HepG2 (cell line): ENCODE measurements at regions not wholly inside any gene's neighbourhood (a gene's known extent, or its start where the extent isn't known, plus 50 kb on each side); places are given as distances from the start of the nearest gene placed in this dataset.
A peak's percentile ranks its signal among the peaks of the same experiment; 100 is the strongest.
"Not testable (repeated sequence)": the region's sequence is repeated elsewhere in the genome, so short reads cannot be mapped to it uniquely, and the experiment has no call there.

Experiments used
- ATAC-seq: fragments of 200-7000 bp; cut with Tn5 transposase; 3 replicates; pipeline ENCODE4 v1.9.1; 2020; ENCODE audit warnings: mild to moderate bottlenecking, moderate library complexity
- BruUV-seq: library from RNA; stranded (reverse); fragments of 400-500 nt; replicated peaks from 2 replicates; lab custom pipeline; 2021; lab: Mats Ljungman, UMichigan
- CTCF ChIA-PET: fragments of 300-600 bp; formaldehyde crosslinking; extraction: SDS; loops from one replicate; lab custom pipeline; 2021; ENCODE audit warnings: low total read pairs, inconsistent platforms, low intra/inter-chr PET ratio; lab: Yijun Ruan, JAX
- POLR2A ChIA-PET: fragments of 350-600 bp; sonication (Branson Sonifier 250); formaldehyde crosslinking; loops from one replicate; lab custom pipeline; 2020; ENCODE audit warnings: antibody characterized with exemption, inconsistent platforms; lab: Yijun Ruan, JAX
- DNase-seq: peaks from one replicate; pipeline ENCODE4 v3.0.0-alpha.2; 2015; ENCODE audit warnings: low spot score
- FAIRE-seq: peaks from 3 replicates; lab custom pipeline; 2011; peaks lifted over from hg19 to GRCh38; lab: Jason Lieb, UNC
- H2AFZ ChIP-seq: one replicate; pipeline ENCODE4 v1.6.1; 2011; ENCODE audit warnings: low read length, inconsistent platforms
- H3K27ac ChIP-seq: fragments of 300-600 bp; 3 replicates; pipeline ENCODE4 v1.8.0; 2011; ENCODE audit warnings: mixed run types, mild to moderate bottlenecking, mixed read lengths, low read length, inconsistent platforms; ENCODE audit not compliant: insufficient read depth; ENCODE audit errors: extremely low read length
- H3K27me3 ChIP-seq, 2 experiments: fragments of 200-600 bp in 1 of 2; 2 replicates in 1 of 2; 3 replicates in 1 of 2; pipeline versions ENCODE4 v1.6.0 to v1.8.0; 2011; ENCODE audit warnings: low read length in 2 of 2, mild to moderate bottlenecking in 2 of 2, moderate library complexity in 2 of 2, inconsistent platforms in 1 of 2; ENCODE audit not compliant: insufficient read depth in 2 of 2, control insufficient read depth in 1 of 2
- H3K36me3 ChIP-seq, 2 experiments: fragments of 200-600 bp in 1 of 2; replicated peaks in 1 of 2; 2 replicates in 1 of 2; 3 replicates in 1 of 2; pipeline versions ENCODE4 v1.5.1 to v1.8.0; 2011; ENCODE audit warnings: low read length in 2 of 2, inconsistent platforms in 1 of 2; ENCODE audit not compliant: insufficient read depth in 2 of 2, control insufficient read depth in 1 of 2
- H3K4me1 ChIP-seq: 2 replicates; pipeline ENCODE4 v1.5.1; 2012; ENCODE audit warnings: low read length, inconsistent platforms; ENCODE audit not compliant: insufficient read depth
- H3K4me2 ChIP-seq: 2 replicates; pipeline ENCODE4 v1.6.0; 2011; ENCODE audit warnings: low read depth, low read length, inconsistent platforms
- H3K4me3 ChIP-seq, 3 experiments: fragments of 200-600 bp in 1 of 3; sonication (generic), shearing (Covaris generic) in 1 of 3; replicated peaks in 1 of 3; 2 replicates each; pipeline ENCODE4 v1.5.1; 2011 to 2016; ENCODE audit warnings: low read length in 3 of 3, inconsistent platforms in 2 of 3, low read depth in 2 of 3, mild to moderate bottlenecking in 2 of 3, control low read depth in 1 of 3, mixed read lengths in 1 of 3; ENCODE audit not compliant: insufficient read depth in 1 of 3
- H3K79me2 ChIP-seq: one replicate; pipeline ENCODE4 v1.6.1; 2011; ENCODE audit warnings: low read length, inconsistent platforms; ENCODE audit not compliant: insufficient read depth
- H3K9ac ChIP-seq: 2 replicates; pipeline ENCODE4 v1.6.0; 2011; ENCODE audit warnings: mild to moderate bottlenecking, low read depth, low read length, inconsistent platforms; ENCODE audit not compliant: insufficient read depth
- H3K9me3 ChIP-seq: 2 replicates; pipeline ENCODE4 v1.5.1; 2012; ENCODE audit warnings: mild to moderate bottlenecking, low read length
- H4K20me1 ChIP-seq: 2 replicates; pipeline ENCODE4 v1.6.0; 2011; ENCODE audit warnings: inconsistent platforms, mild to moderate bottlenecking, low read length, moderate library complexity; ENCODE audit not compliant: insufficient read depth
- CENPX ChIP-seq: sonication (generic); formaldehyde crosslinking; IDR thresholded peaks from 2 replicates; pipeline ENCODE4 v1.9.0; 2021; ENCODE audit warnings: mild to moderate bottlenecking, missing genetic modification reagents, moderate library complexity
- HNRNPL ChIP-seq: fragments of 200-400 bp; formaldehyde crosslinking; IDR thresholded peaks from 2 replicates; pipeline ENCODE4 v1.6.1; 2017; ENCODE audit warnings: mild to moderate bottlenecking, low read depth, low read length
- IKZF1 ChIP-seq: fragments of 450-650 bp; IDR thresholded peaks from 2 replicates; pipeline ENCODE4 v1.7.1; 2016
- KDM5B ChIP-seq: sonication (generic); formaldehyde crosslinking; IDR thresholded peaks from 2 replicates; pipeline ENCODE4 v1.4.0; 2020; ENCODE audit warnings: missing genetic modification reagents, mild to moderate bottlenecking, borderline replicate concordance
- MAFF ChIP-seq: IDR thresholded peaks from 2 replicates; pipeline ENCODE4 v1.6.1; 2011; ENCODE audit warnings: low read depth, low read length, improper control_type of control experiment
- MED1 ChIP-seq: sonication (generic); formaldehyde crosslinking; IDR thresholded peaks from 2 replicates; pipeline ENCODE4 v1.4.0; 2020; ENCODE audit warnings: missing genetic modification reagents
- PAF1 ChIP-seq: IDR thresholded peaks from 2 replicates; pipeline ENCODE4 v1.6.1; 2016; ENCODE audit warnings: missing genetic modification reagents, missing compliant biosample characterization
- SP4 ChIP-seq: sonication (generic); formaldehyde crosslinking; IDR thresholded peaks from 2 replicates; pipeline ENCODE4 v1.8.1; 2023; ENCODE audit warnings: mild to moderate bottlenecking, missing genetic modification reagents
- SRF ChIP-seq: IDR thresholded peaks from 2 replicates; pipeline ENCODE4 v1.6.1; 2011; ENCODE audit warnings: mild to moderate bottlenecking, low read depth, low read length, moderate library complexity
- ZNF562 ChIP-seq: sonication (generic); formaldehyde crosslinking; IDR thresholded peaks from 2 replicates; pipeline ENCODE4 v1.8.0; 2022; ENCODE audit warnings: missing genetic modification reagents, borderline replicate concordance
- WGBS: methylation state at CpG from one replicate; pipeline ENCODE4 v1.1.6; 2017; ENCODE audit warnings: low lambda C conversion rate; 5-methylcytosine and 5-hydroxymethylcytosine counted together
- in situ Hi-C: cut with HindIII; loops from 2 replicates; pipeline ENCODE4 v1.10.0; 2017; ENCODE audit warnings: low pct_unique_long_range_greater_than_20kb; ENCODE audit not compliant: extremely low pct_ligation_motif_present
- intact Hi-C: fragments of 100-400 bp; cut with micrococcal nuclease; formaldehyde crosslinking; loops from one replicate; pipeline ENCODE4 v1.10.0; 2022; ENCODE audit not compliant: unreplicated experiment

DNA sequence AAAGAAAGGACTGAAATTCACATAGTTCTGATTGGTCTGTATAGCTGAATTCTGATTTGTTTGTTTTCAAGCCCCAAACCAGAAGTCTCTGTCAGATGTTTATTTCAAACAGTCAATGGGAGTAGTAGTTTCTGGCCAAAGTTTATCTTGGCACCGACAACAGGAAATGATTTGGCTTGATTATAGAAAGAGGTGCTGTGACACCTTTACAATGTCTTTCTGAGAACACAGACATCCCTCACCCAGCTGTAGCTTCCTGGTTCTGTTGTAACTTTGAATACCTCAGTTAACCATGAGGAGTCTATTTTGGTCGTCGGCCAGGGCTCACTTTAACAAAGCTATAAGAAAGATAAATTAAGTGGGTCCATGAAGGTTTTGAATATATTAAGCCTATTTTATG, 545.0 kb upstream of the ZNF804A start:
- H3K4me1 ChIP-seq = no peaks in the 10 kb centered on the region
- no peak overlapping the region for H3K27ac ChIP-seq
- H3K4me2 ChIP-seq = no peak overlapping the region
- CTCF ChIA-PET = no interaction called here
- no TSS peak for BruUV-seq
- no peaks in the 10 kb centered on the region for H4K20me1 ChIP-seq
- no peak overlapping the region for H2AFZ ChIP-seq
- no peaks in the 10 kb centered on the region for H3K36me3 ChIP-seq
- in situ Hi-C loops = no loop called here
- H3K79me2 ChIP-seq = no peaks in the 10 kb centered on the region
- no peak overlapping the region for H3K4me3 ChIP-seq
- ATAC-seq (no peak), FAIRE-seq (no peak), DNase-seq (no peak)
- POLR2A ChIA-PET = no interaction called here
- no peak for TF ChIP-seq SRF
- no peak for TF ChIP-seq ZNF562 (CRISPR knock-in tag)
- 1% methylated on average over 3 of the region's 3 CpGs for WGBS
- no peak overlapping the region for H3K9ac ChIP-seq
- H3K9me3 ChIP-seq = no peaks in the 10 kb centered on the region
- no peaks in the 10 kb centered on the region for H3K27me3 ChIP-seq
- intact Hi-C loops = no loop called here

- H3K4me3 ChIP-seq, CTCF ChIA-PET, DNase-seq, H3K79me2 ChIP-seq, ATAC-seq, H3K27me3 ChIP-seq, H3K9ac ChIP-seq, H3K27ac ChIP-seq, FAIRE-seq, H2AFZ ChIP-seq, H3K9me3 ChIP-seq, H3K4me1 ChIP-seq, POLR2A ChIA-PET, in situ Hi-C loops, BruUV-seq, intact Hi-C loops, H3K4me2 ChIP-seq, H3K36me3 ChIP-seq, H4K20me1 ChIP-seq: not testable (repeated sequence)
- WGBS = 29% methylated on average over 1 of the region's 1 CpG
These were observed 543.9 kb upstream of the ZNF804A start for GRCh38 chr2:184054419-184054818.

- Histone ChIP-seq H3K27me3 (no peaks in the 10 kb centered on the region), H3K36me3 (no peaks in the 10 kb centered on the region), H3K9me3 (no peaks in the 10 kb centered on the region), H3K4me3 (no peak overlapping the region), H3K4me2 (no peak overlapping the region), H2AFZ (no peak overlapping the region), H3K9ac (no peak overlapping the region), H3K79me2 (no peaks in the 10 kb centered on the region), H3K27ac (no peak overlapping the region), H3K4me1 (no peaks in the 10 kb centered on the region), H4K20me1 (no peaks in the 10 kb centered on the region)
- in situ Hi-C loops (no loop called here), intact Hi-C loops (no loop called here)
- WGBS = 59% methylated on average over 4 of the region's 4 CpGs
- DNase-seq (no peak), FAIRE-seq (no peak), ATAC-seq (no peak)
- ChIA-PET POLR2A (no interaction called here), CTCF (no interaction called here)
- no TSS peak for BruUV-seq
- TF ChIP-seq KDM5B (CRISPR knock-in tag) = no peak
- TF ChIP-seq HNRNPL = no peak
- TF ChIP-seq PAF1 (CRISPR knock-in tag) = no peak
- TF ChIP-seq MAFF = peak; percentile 94
- no peak for TF ChIP-seq SP4 (CRISPR knock-in tag)
- TF ChIP-seq IKZF1 = no peak
- TF ChIP-seq MED1 (CRISPR knock-in tag) = no peak
- no peak for TF ChIP-seq CENPX (CRISPR knock-in tag)
These were observed 540.4 kb upstream of the ZNF804A start for GRCh38 chr2:184057910-184058309.
